ENCODE measurements at regions not wholly inside any gene's neighbourhood (a gene's known extent, or its start where the extent isn't known, plus 50 kb on each side); places are given as distances from the start of the nearest gene placed in this dataset.

DNA sequence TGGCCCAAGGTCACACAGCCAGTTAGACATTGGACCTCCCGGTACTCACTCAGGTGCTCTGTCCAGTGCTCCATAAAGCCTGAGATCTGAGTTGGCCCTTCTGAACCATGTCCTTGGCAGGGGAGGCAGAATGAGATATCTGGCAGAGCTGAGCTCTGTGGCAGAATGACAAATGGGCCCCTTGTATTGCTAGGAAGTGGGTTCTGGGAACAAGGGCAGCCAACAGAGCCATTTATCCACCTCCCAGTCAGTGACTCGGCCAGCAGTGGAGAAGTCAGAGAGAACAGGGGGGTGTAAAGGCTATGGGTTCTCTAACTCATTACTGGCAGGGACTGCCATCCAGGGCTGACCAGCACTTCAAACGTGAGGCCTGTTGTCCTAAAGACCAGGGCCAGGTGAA lies 117.1 kb upstream of the NLRP1 start:
- TF ChIP-seq, protein P1, sequence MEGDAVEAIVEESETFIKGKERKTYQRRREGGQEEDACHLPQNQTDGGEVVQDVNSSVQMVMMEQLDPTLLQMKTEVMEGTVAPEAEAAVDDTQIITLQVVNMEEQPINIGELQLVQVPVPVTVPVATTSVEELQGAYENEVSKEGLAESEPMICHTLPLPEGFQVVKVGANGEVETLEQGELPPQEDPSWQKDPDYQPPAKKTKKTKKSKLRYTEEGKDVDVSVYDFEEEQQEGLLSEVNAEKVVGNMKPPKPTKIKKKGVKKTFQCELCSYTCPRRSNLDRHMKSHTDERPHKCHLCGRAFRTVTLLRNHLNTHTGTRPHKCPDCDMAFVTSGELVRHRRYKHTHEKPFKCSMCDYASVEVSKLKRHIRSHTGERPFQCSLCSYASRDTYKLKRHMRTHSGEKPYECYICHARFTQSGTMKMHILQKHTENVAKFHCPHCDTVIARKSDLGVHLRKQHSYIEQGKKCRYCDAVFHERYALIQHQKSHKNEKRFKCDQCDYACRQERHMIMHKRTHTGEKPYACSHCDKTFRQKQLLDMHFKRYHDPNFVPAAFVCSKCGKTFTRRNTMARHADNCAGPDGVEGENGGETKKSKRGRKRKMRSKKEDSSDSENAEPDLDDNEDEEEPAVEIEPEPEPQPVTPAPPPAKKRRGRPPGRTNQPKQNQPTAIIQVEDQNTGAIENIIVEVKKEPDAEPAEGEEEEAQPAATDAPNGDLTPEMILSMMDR (IDR thresholded peaks at IDR 0.05) = no peak
- TF ChIP-seq POLR2A (IDR thresholded peaks at IDR 0.05) (no peak), POLR2AphosphoS5 (IDR thresholded peaks at IDR 0.05) (no peak), EP300 (IDR thresholded peaks at IDR 0.05) (no peak)

All from gastroesophageal sphincter (tissue), 3 donors.